Upper lobe of left lung (tissue), 4 donors: ENCODE measurements at regions not wholly inside any gene's neighbourhood (a gene's known extent, or its start where the extent isn't known, plus 50 kb on each side); places are given as distances from the start of the nearest gene placed in this dataset.

Experiments
- CTCF ChIP-seq, 6 experiments: fragments of 450-650 bp in 4 of 6; fragments of 200-600 bp in 2 of 6; sonication (generic) in 2 of 6; IDR thresholded peaks; one replicate each; pipeline ENCODE4 v1.5.1; 2016 to 2019; ENCODE audit warnings: antibody characterized with exemption in 6 of 6
- EP300 ChIP-seq, 4 donors: sonication (generic); formaldehyde crosslinking; IDR thresholded peaks; one replicate each; pipeline ENCODE4 v1.5.1; 2017; ENCODE audit warnings: antibody characterized with exemption in 4 of 4, control low read depth in 2 of 4
- POLR2AphosphoS5 ChIP-seq, 2 donors: sonication (generic); formaldehyde crosslinking; IDR thresholded peaks; one replicate each; pipeline ENCODE4 v1.5.1; 2017; ENCODE audit warnings: antibody characterized with exemption in 2 of 2

GRCh38 chrX:33379839-33380238, 168.5 kb upstream of the DMD start:
- no peak for TF ChIP-seq CTCF (IDR thresholded peaks at IDR 0.05)
- TF ChIP-seq EP300 (IDR thresholded peaks at IDR 0.05) = no peak
- no peak for TF ChIP-seq POLR2AphosphoS5 (IDR thresholded peaks at IDR 0.05)
